CD1c-positive myeloid dendritic cell (primary cell): ENCODE measurements at regions not wholly inside any gene's neighbourhood (a gene's known extent, or its start where the extent isn't known, plus 50 kb on each side); places are given as distances from the start of the nearest gene placed in this dataset.
"Not testable (repeated sequence)": the region's sequence is repeated elsewhere in the genome, so short reads cannot be mapped to it uniquely, and the experiment has no call there.

Source experiments
- DNase-seq: peaks from one replicate; pipeline ENCODE4 v3.0.0-alpha.2; 2016; ENCODE audit errors: extremely low spot score

GRCh38 chr6:49274809-49275769 is 188.0 kb downstream of the MMUT start:
- DNase-seq, result not testable (repeated sequence)

- DNase-seq, result no peak
Observed at GRCh38 chr6:49269190-49269589, 193.9 kb downstream of the MMUT start.

GRCh38 chr6:49264909-49265308 is 198.1 kb downstream of the MMUT start:
- no peak for DNase-seq

- DNase-seq, result no peak
Observed at GRCh38 chr6:49264496-49264895, 198.6 kb downstream of the MMUT start.

GRCh38 chr6:49257549-49257948 is 205.5 kb downstream of the MMUT start:
- no peak for DNase-seq

GRCh38 chr6:49255335-49255734 is 207.7 kb downstream of the MMUT start:
- no peak for DNase-seq

GRCh38 chr6:49252901-49253300 is 210.2 kb downstream of the MMUT start:
- DNase-seq, result no peak

GRCh38 chr6:49233483-49233882 is 229.6 kb downstream of the MMUT start:
- no peak for DNase-seq

- DNase-seq, result no peak
Observed at GRCh38 chr6:49225471-49225870, 237.6 kb downstream of the MMUT start.

- DNase-seq, result no peak
Observed at GRCh38 chr6:49220293-49220692, 242.8 kb downstream of the MMUT start.

- no peak for DNase-seq
Observed at GRCh38 chr6:49205526-49205925, 257.5 kb downstream of the MMUT start.

GRCh38 chr6:49202924-49203536 is 260.0 kb downstream of the MMUT start:
- DNase-seq, result no peak

GRCh38 chr6:49198015-49198414 is 265.0 kb downstream of the MMUT start:
- no peak for DNase-seq

GRCh38 chr6:49162379-49162778 is 300.7 kb downstream of the MMUT start:
- DNase-seq, result not testable (repeated sequence)

GRCh38 chr6:49155316-49155715 is 307.7 kb downstream of the MMUT start:
- DNase-seq, result no peak

- no peak for DNase-seq
Observed at GRCh38 chr6:49151957-49152356, 311.1 kb downstream of the MMUT start.

GRCh38 chr6:49151461-49151860 is 311.6 kb downstream of the MMUT start:
- no peak for DNase-seq

- DNase-seq, result no peak
Observed at GRCh38 chr6:49151033-49151432, 312.0 kb downstream of the MMUT start.

GRCh38 chr6:49145280-49145679 is 317.8 kb downstream of the MMUT start:
- DNase-seq, result no peak

- DNase-seq, result no peak
Observed at GRCh38 chr6:49142421-49143151, 320.5 kb downstream of the MMUT start.

- DNase-seq, result no peak
Observed at GRCh38 chr6:49121970-49122369, 341.1 kb downstream of the MMUT start.

- no peak for DNase-seq
Observed at GRCh38 chr6:49118478-49118877, 344.6 kb downstream of the MMUT start.
